ENCODE measurements at regions not wholly inside any gene's neighbourhood (a gene's known extent, or its start where the extent isn't known, plus 50 kb on each side); places are given as distances from the start of the nearest gene placed in this dataset.
A peak's percentile ranks its signal among the peaks of the same experiment; 100 is the strongest.
"Not testable (repeated sequence)": the region's sequence is repeated elsewhere in the genome, so short reads cannot be mapped to it uniquely, and the experiment has no call there.

GRCh38 chr2:87174454-87174853, 152.8 kb upstream of the PLGLB1 start:
- not testable (repeated sequence) for H3K9me3 Mint-ChIP-seq; DNase-seq (ENCODE audit: low read depth, low spot score); H3K4me3 Mint-ChIP-seq; H3K4me1 Mint-ChIP-seq; H3K27me3 Mint-ChIP-seq (ENCODE audit: low read depth); H3K27ac Mint-ChIP-seq (ENCODE audit: unreplicated experiment); H3K36me3 Mint-ChIP-seq (ENCODE audit: low read depth)

DNA sequence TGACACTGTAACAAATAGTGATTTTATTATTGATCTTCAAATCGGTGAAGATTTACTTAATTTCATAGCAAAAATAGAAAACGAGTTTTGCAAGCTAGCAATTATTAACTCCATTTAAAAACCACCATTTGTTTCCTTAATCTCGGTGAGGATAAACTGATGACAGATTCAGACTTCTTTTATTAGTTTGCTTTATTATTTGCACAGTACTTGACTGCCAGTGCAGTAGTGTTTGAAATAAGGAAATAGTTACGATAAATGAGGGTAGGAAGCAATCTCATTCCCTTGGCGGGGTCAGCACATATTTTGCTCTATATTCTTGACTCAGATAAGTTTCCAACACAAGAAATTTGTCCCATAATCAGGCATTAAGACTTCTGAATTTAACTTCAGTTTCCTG, 161.7 kb upstream of the PLGLB1 start:
- H3K27ac Mint-ChIP-seq (ENCODE audit: unreplicated experiment); H3K36me3 Mint-ChIP-seq (ENCODE audit: low read depth); H3K4me1 Mint-ChIP-seq; DNase-seq (ENCODE audit: low read depth, low spot score); H3K4me3 Mint-ChIP-seq; H3K9me3 Mint-ChIP-seq; H3K27me3 Mint-ChIP-seq (ENCODE audit: low read depth): not testable (repeated sequence)

DNA sequence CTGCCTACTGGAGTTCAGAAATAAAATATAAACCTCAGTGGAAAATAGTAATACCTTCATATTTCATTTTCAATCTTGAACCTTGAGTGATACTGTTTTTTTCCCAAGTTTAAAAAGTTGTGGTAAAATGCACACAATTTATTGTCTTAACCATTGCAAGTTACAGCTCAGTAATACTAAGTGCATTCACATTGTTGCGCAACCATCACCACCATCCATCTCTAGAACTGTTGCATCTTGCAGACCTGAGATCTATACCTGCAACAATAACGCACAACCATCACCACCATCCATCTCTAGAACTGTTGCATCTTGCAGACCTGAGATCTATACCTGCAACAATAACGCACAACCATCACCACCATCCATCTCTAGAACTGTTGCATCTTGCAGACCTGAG, 162.6 kb upstream of the PLGLB1 start:
- not testable (repeated sequence) for H3K4me3 Mint-ChIP-seq; H3K36me3 Mint-ChIP-seq (ENCODE audit: low read depth); H3K27ac Mint-ChIP-seq (ENCODE audit: unreplicated experiment); H3K4me1 Mint-ChIP-seq; H3K9me3 Mint-ChIP-seq; DNase-seq (ENCODE audit: low read depth, low spot score); H3K27me3 Mint-ChIP-seq (ENCODE audit: low read depth)

DNA sequence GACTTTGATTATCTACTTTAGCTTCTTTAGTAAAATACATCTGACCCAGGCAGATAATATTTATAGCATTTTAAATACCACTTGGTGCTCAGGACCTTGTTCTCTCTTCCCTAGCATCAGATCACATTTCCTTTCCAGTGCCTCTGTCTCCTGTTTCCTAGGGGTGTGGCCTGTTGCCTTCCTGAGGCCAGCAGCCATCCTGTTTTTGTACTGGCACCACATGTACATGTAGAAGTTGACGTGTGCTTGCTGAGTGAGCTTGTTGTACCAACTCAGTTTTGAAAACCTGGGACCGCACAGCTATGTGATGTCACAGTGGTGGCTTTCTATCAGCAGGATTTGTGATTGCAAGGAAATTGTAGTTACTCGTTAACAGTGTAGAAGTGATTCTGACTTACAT, 167.6 kb upstream of the PLGLB1 start:
- not testable (repeated sequence) for H3K9me3 Mint-ChIP-seq; DNase-seq (ENCODE audit: low read depth, low spot score); H3K4me3 Mint-ChIP-seq; H3K27me3 Mint-ChIP-seq (ENCODE audit: low read depth); H3K27ac Mint-ChIP-seq (ENCODE audit: unreplicated experiment); H3K36me3 Mint-ChIP-seq (ENCODE audit: low read depth); H3K4me1 Mint-ChIP-seq

- not testable (repeated sequence) for DNase-seq (ENCODE audit: low read depth, low spot score); H3K27ac Mint-ChIP-seq (ENCODE audit: unreplicated experiment); H3K4me3 Mint-ChIP-seq; H3K36me3 Mint-ChIP-seq (ENCODE audit: low read depth); H3K4me1 Mint-ChIP-seq; H3K27me3 Mint-ChIP-seq (ENCODE audit: low read depth); H3K9me3 Mint-ChIP-seq
- TF ChIP-seq CTCF (conservative IDR thresholded peaks at IDR 0.05), result peak; percentile 36
These were observed 171.7 kb upstream of the PLGLB1 start for GRCh38 chr2:87193336-87193735.

DNA sequence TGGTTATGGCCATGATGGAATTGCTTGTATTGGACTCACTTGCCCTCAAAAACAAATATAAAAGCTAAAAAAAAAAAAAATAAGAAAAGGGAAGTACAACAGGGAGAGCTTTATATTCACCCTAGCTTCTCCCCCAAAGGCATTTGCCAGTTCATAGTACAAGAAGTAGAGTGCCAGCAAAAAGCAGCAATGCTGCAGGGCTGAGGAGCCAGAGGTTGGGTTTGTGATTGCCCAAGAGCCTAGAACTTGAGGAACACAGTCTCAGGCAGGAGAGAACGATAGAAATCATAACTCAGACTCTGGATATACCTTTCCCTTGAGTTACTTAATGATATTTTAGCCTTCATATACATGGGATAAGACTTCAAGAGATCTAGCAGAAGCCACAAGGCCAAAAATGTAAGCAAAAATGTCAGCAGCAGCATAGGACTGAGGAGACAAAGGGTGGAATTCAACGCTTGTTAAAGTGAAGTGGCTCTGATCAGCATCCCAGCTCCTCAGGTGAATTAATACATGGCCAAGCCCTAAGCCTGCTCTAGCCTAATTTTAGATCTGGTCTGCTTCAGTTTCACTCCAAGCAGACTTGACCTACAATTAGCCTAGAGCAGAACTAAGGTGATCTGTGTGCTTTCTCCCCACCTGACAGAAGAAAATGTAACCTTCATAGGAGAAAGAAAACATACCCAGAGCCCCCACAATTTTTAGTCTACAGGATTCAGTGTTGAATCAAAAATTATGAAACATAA, 172.8 kb upstream of the PLGLB1 start:
- not testable (repeated sequence) for DNase-seq (ENCODE audit: low read depth, low spot score); H3K9me3 Mint-ChIP-seq; H3K4me3 Mint-ChIP-seq; H3K27me3 Mint-ChIP-seq (ENCODE audit: low read depth); H3K27ac Mint-ChIP-seq (ENCODE audit: unreplicated experiment); H3K36me3 Mint-ChIP-seq (ENCODE audit: low read depth); H3K4me1 Mint-ChIP-seq

DNA sequence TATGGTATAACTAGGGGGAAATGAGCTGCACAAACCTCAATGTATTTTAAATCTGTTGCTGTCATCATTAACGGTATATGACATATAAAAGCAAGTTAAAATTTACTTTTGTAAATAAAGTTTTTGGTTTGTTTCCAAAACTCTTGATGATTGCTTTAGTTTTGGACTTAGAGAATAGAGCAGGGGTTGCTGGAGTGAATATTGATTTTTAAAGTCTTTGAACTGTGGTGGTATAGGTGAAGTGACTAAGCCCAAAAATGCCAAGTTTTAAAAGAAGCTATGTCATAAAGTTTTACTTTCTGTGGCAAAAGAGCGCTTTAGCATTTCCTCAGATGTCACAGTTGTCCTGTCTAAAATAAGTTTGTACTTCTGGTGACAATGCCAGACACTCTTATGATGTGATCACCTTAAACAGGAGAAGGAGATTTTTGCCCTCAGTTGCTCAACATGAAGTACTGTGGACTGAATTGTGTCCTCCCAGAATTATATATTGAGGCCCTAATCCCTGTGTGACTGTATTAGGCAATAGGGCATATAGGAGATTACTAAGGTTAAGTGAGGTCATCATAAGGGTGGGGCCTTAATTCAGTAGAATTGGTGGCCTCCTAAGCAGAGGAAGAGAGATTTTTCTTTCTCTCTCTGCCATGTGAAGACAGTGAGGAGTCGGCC, 175.2 kb upstream of the PLGLB1 start:
- H3K27ac Mint-ChIP-seq (ENCODE audit: unreplicated experiment), result not testable (repeated sequence)

DNA sequence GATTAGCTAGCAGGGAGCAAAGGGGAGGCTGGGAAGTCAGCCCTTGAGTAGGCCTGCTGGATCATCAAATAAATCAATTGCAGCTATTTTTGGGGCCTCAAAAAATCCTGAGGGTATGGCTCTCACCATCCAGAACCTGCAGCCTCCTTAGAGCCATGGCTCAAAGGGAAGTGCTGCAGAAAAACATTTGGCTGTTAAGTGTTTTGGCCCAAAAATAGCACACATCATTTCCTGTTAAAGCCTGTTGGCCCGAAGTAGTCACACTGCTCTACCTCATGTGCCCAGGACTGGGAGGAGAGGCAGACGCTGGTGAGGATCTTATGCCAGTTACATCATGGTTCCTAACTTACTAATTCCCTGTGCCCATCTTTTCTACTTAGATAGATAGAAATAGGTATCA, 176.8 kb upstream of the PLGLB1 start:
- not testable (repeated sequence) for H3K27ac Mint-ChIP-seq (ENCODE audit: unreplicated experiment); DNase-seq (ENCODE audit: low read depth, low spot score); H3K4me1 Mint-ChIP-seq; H3K4me3 Mint-ChIP-seq; H3K9me3 Mint-ChIP-seq; H3K27me3 Mint-ChIP-seq (ENCODE audit: low read depth); H3K36me3 Mint-ChIP-seq (ENCODE audit: low read depth)

More for the DNA sequence above, 175.2 kb upstream of the PLGLB1 start:
- H3K36me3 Mint-ChIP-seq (ENCODE audit: low read depth); H3K9me3 Mint-ChIP-seq; DNase-seq (ENCODE audit: low read depth, low spot score); H3K4me3 Mint-ChIP-seq; H3K4me1 Mint-ChIP-seq; H3K27me3 Mint-ChIP-seq (ENCODE audit: low read depth): not testable (repeated sequence)

- not testable (repeated sequence) for H3K4me3 Mint-ChIP-seq; H3K4me1 Mint-ChIP-seq; H3K36me3 Mint-ChIP-seq (ENCODE audit: low read depth); H3K9me3 Mint-ChIP-seq; H3K27me3 Mint-ChIP-seq (ENCODE audit: low read depth); H3K27ac Mint-ChIP-seq (ENCODE audit: unreplicated experiment); DNase-seq (ENCODE audit: low read depth, low spot score)
These were observed 177.6 kb upstream of the PLGLB1 start for GRCh38 chr2:87199228-87199627.

DNA sequence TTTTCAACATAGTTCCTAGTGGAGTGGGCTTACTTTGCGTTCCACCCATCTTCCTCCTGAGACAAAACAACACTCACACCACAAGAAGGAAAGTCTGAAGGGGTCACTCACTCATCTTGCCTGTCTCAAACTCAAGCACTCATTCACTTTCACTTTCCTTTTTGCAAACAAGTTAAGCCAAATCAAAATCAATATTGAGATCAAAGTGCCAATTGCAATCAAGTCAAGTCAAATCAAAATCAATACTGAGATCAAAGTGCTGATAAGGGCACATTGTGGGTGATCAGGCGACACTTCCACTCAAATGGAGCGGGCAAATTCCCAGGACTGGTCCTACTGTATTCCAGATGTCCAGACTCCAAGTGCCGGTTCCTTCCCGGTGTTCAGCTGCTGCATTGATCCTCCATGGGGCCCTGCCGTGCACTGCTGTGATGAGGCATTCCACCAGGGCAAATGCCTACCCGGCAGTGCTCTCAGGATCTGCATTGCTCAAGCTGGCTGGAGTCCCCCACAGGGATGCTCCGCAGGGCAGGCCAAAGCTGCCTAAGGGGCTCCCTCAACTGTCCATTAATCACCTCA, 183.0 kb upstream of the PLGLB1 start:
- H3K27me3 Mint-ChIP-seq (ENCODE audit: low read depth); H3K4me3 Mint-ChIP-seq; H3K4me1 Mint-ChIP-seq; H3K27ac Mint-ChIP-seq (ENCODE audit: unreplicated experiment); H3K9me3 Mint-ChIP-seq; DNase-seq (ENCODE audit: low read depth, low spot score); H3K36me3 Mint-ChIP-seq (ENCODE audit: low read depth): not testable (repeated sequence)

- H3K4me3 Mint-ChIP-seq; H3K9me3 Mint-ChIP-seq; H3K4me1 Mint-ChIP-seq; H3K27ac Mint-ChIP-seq (ENCODE audit: unreplicated experiment); DNase-seq (ENCODE audit: low read depth, low spot score); H3K36me3 Mint-ChIP-seq (ENCODE audit: low read depth); H3K27me3 Mint-ChIP-seq (ENCODE audit: low read depth): not testable (repeated sequence)
These were observed 191.3 kb upstream of the PLGLB1 start for GRCh38 chr2:87212938-87213337.

GRCh38 chr2:87217005-87217404, 195.4 kb upstream of the PLGLB1 start:
- not testable (repeated sequence) for H3K9me3 Mint-ChIP-seq; H3K27ac Mint-ChIP-seq (ENCODE audit: unreplicated experiment); H3K36me3 Mint-ChIP-seq (ENCODE audit: low read depth); DNase-seq (ENCODE audit: low read depth, low spot score); H3K4me3 Mint-ChIP-seq; H3K4me1 Mint-ChIP-seq
- H3K27me3 Mint-ChIP-seq (ENCODE audit: low read depth), result peaks cover 11% of the 10 kb centered on the region
